SU-DHL-6 (cell line): ENCODE measurements at regions not wholly inside any gene's neighbourhood (a gene's known extent, or its start where the extent isn't known, plus 50 kb on each side); places are given as distances from the start of the nearest gene placed in this dataset.
"Not testable (repeated sequence)": the region's sequence is repeated elsewhere in the genome, so short reads cannot be mapped to it uniquely, and the experiment has no call there.

Experiments
- H2AFZ ChIP-seq: fragments of 200-600 bp; sonication (generic); 2 replicates; pipeline ENCODE4 v1.6.1; 2014; ENCODE audit warnings: low read depth, mild to moderate bottlenecking, moderate library complexity, mixed read lengths, antibody characterized with exemption, low read length; ENCODE audit not compliant: severe bottlenecking
- H3F3A ChIP-seq: fragments of 200-600 bp; shearing (Covaris generic); 2 replicates; pipeline ENCODE4 v1.6.0; 2016; ENCODE audit warnings: antibody characterized with exemption, mild to moderate bottlenecking; ENCODE audit not compliant: insufficient read depth
- H3K27ac ChIP-seq: fragments of 200-600 bp; sonication (generic); 2 replicates; pipeline ENCODE4 v1.5.1; 2016; ENCODE audit warnings: low read depth, mild to moderate bottlenecking, low read length, moderate library complexity, mixed read lengths
- H3K27me3 ChIP-seq: fragments of 200-600 bp; sonication (generic), shearing (Covaris generic); 2 replicates; pipeline ENCODE4 v1.6.0; 2014; ENCODE audit warnings: mild to moderate bottlenecking, low read length
- H3K36me3 ChIP-seq: fragments of 200-600 bp; sonication (generic); 2 replicates; pipeline ENCODE4 v1.6.1; 2014; ENCODE audit warnings: mild to moderate bottlenecking, low read length, mixed read lengths
- H3K4me2 ChIP-seq: fragments of 300-600, 200-600 bp; shearing (Covaris generic), sonication (generic); 2 replicates; pipeline ENCODE4 v1.6.0; 2014; ENCODE audit warnings: low read length, low read depth, mild to moderate bottlenecking; ENCODE audit not compliant: poor library complexity, severe bottlenecking
- H3K4me3 ChIP-seq: fragments of 200-600 bp; sonication (generic); 2 replicates; pipeline ENCODE4 v1.5.1; 2014; ENCODE audit warnings: antibody characterized with exemption, low read length, mild to moderate bottlenecking, mixed read lengths; ENCODE audit not compliant: insufficient read depth, poor library complexity, severe bottlenecking
- H3K79me2 ChIP-seq: fragments of 200-600 bp; sonication (generic); 2 replicates; pipeline ENCODE4 v1.6.1; 2014; ENCODE audit warnings: mild to moderate bottlenecking, low read length, moderate library complexity; ENCODE audit not compliant: insufficient read depth
- H3K9ac ChIP-seq: fragments of 200-600 bp; sonication (generic); 2 replicates; pipeline ENCODE4 v1.7.0; 2014; ENCODE audit warnings: mild to moderate bottlenecking, low read length
- H3K9me2 ChIP-seq: fragments of 200-600 bp; sonication (generic); replicated peaks from 2 replicates; pipeline ENCODE4 v1.6.1; 2014; ENCODE audit warnings: low read length; ENCODE audit not compliant: insufficient read depth
- H3K9me3 ChIP-seq: fragments of 200-600 bp; sonication (generic); 2 replicates; pipeline ENCODE4 v1.6.1; 2014; ENCODE audit warnings: low read length, mixed read lengths; ENCODE audit not compliant: insufficient read depth
- H4K20me1 ChIP-seq: fragments of 200-600 bp; sonication (generic); 2 replicates; pipeline ENCODE4 v1.6.1; 2014; ENCODE audit warnings: low read depth, mild to moderate bottlenecking, antibody characterized with exemption, low read length, moderate library complexity, mixed read lengths
- EZH2phosphoT487 ChIP-seq: fragments of 200-600 bp; sonication (generic), shearing (Covaris generic); conservative IDR thresholded peaks from 2 replicates; pipeline ENCODE4 v1.6.1; 2018; ENCODE audit warnings: mild to moderate bottlenecking, antibody characterized with exemption, low read length, moderate library complexity, mixed read lengths
- TF ChIP-seq, protein P1 (sequence below): fragments of 200-600 bp; sonication (generic); IDR thresholded peaks from one replicate; pipeline ENCODE4 v1.5.1; 2017; ENCODE audit warnings: antibody characterized with exemption, mild to moderate bottlenecking, low read length, moderate library complexity; ENCODE audit not compliant: insufficient read depth, poor library complexity, severe bottlenecking

DNA sequence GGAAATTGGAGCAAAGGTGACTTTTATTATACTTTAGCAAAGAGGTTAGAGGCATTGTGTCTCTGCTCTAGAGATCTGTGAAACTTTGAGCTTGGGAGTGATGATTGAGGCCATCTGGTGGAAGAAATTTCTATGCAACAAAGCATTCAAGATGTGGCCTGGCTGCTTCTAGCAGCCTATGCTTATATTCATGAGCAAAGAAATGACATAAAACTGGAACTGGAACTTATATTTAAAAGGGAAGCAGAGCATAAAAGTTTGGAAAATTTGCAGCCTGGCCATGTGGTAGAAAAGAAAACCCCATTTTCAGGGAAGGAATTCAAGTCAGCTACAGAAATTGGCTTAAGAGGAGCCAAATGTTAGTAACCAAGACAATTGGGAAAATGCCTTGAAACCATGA, 70.4 kb downstream of the SDR9C7 start:
- Histone ChIP-seq H3K9me2 (no peaks in the 10 kb centered on the region), H3K79me2 (no peaks in the 10 kb centered on the region), H3K9me3 (peaks cover 54% of the 10 kb centered on the region), H2AFZ (no peak overlapping the region), H3K9ac (no peak overlapping the region), H3K4me2 (no peak overlapping the region), H4K20me1 (no peaks in the 10 kb centered on the region), H3K4me3 (no peak overlapping the region), H3F3A (no peaks in the 10 kb centered on the region), H3K27me3 (no peaks in the 10 kb centered on the region), H3K27ac (no peak overlapping the region), H3K36me3 (no peaks in the 10 kb centered on the region)
- TF ChIP-seq EZH2phosphoT487: no peak
- TF ChIP-seq, protein P1, sequence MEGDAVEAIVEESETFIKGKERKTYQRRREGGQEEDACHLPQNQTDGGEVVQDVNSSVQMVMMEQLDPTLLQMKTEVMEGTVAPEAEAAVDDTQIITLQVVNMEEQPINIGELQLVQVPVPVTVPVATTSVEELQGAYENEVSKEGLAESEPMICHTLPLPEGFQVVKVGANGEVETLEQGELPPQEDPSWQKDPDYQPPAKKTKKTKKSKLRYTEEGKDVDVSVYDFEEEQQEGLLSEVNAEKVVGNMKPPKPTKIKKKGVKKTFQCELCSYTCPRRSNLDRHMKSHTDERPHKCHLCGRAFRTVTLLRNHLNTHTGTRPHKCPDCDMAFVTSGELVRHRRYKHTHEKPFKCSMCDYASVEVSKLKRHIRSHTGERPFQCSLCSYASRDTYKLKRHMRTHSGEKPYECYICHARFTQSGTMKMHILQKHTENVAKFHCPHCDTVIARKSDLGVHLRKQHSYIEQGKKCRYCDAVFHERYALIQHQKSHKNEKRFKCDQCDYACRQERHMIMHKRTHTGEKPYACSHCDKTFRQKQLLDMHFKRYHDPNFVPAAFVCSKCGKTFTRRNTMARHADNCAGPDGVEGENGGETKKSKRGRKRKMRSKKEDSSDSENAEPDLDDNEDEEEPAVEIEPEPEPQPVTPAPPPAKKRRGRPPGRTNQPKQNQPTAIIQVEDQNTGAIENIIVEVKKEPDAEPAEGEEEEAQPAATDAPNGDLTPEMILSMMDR: no peak

DNA sequence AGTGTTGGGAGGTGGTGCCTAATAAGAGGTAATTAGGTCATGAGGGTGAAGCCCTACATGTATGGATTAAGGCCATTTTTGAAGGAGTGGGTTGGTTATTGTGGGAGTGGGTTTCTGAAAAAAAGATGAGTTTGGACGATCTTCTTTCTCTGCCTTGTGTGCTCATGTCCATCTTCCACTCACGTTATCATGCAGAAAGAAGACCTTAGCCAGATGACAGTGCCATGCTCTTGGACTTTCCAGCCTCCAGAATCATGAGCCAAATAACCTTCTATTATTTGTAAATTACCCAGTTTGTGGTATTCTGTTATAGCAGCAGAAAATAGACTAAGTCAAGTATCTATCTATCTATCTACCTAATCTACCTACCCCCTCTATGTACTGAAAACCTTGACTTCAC, 71.9 kb downstream of the SDR9C7 start:
- Histone ChIP-seq H3K9me2 (no peaks in the 10 kb centered on the region), H3K36me3 (no peaks in the 10 kb centered on the region), H3F3A (no peaks in the 10 kb centered on the region), H3K9me3 (peaks cover 51% of the 10 kb centered on the region), H3K4me3 (no peak overlapping the region), H3K4me2 (no peak overlapping the region), H4K20me1 (no peaks in the 10 kb centered on the region), H3K79me2 (no peaks in the 10 kb centered on the region), H2AFZ (no peak overlapping the region), H3K27ac (no peak overlapping the region), H3K27me3 (no peaks in the 10 kb centered on the region), H3K9ac (no peak overlapping the region)
- TF ChIP-seq, protein P1: no peak
- TF ChIP-seq EZH2phosphoT487: no peak

DNA sequence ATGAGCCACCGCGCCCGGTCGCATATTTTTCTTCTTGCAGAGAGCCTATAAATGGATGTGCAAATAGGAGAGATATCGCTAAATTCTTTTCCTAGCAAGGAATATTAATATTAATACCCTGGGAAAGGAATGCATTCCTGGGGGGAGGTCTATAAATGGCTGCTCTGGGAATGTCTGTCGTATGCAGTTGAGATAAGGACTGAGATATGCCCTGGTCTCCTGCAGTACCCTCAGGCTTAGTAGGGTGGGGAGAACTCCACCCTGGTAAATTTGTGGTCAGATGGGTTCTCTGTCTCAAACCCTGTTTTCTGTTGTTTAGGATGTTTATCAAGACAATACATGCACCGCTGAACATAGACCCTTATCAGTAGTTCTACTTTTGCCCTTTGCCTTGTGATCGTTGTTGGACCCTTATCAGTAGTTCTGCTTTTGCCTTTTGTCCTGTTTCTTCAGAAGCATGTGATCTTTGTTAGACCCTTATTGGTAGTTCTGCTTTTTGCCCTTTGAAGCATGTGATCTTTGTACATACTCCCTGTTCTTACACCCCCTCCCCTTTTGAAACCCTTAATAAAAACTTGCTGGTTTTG, 80.7 kb downstream of the SDR9C7 start:
- not testable (repeated sequence) for H3K9me2 ChIP-seq, H3K79me2 ChIP-seq, H3K27ac ChIP-seq, H3K9ac ChIP-seq, H2AFZ ChIP-seq, H3K36me3 ChIP-seq, H3K9me3 ChIP-seq, H3K27me3 ChIP-seq, H3K4me2 ChIP-seq, H4K20me1 ChIP-seq, H3K4me3 ChIP-seq, H3F3A ChIP-seq

DNA sequence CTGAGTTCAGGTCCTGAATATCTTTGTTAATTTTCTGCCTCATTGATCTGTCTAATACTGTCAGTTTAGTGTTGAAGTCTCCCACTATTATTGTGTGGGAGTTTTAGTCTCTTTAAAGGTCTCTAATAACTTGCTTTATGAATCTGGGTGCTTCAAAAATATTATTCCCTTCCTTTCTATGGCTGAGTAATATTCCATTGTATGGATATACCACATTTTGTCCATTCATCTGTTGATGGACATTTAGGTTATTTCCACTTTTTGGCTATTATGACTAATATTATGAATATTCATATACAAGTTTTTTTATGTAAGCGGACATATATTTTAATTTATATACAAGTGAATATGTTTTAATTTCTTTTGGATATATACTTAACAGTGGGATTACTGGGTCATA, 82.7 kb downstream of the SDR9C7 start:
- no peaks in the 10 kb centered on the region for H3K27me3 ChIP-seq
- H4K20me1 ChIP-seq: no peaks in the 10 kb centered on the region
- H3K9me2 ChIP-seq: no peaks in the 10 kb centered on the region
- no peaks in the 10 kb centered on the region for H3K9me3 ChIP-seq
- H2AFZ ChIP-seq: no peak overlapping the region
- no peak overlapping the region for H3K27ac ChIP-seq
- H3F3A ChIP-seq: no peaks in the 10 kb centered on the region
- H3K36me3 ChIP-seq: no peaks in the 10 kb centered on the region
- no peak overlapping the region for H3K4me3 ChIP-seq
- H3K9ac ChIP-seq: no peak overlapping the region
- H3K4me2 ChIP-seq: no peak overlapping the region
- H3K79me2 ChIP-seq: no peaks in the 10 kb centered on the region
- TF ChIP-seq EZH2phosphoT487: no peak
- TF ChIP-seq, protein P1: no peak
